GM12875 (cell line): ENCODE measurements at regions not wholly inside any gene's neighbourhood (a gene's known extent, or its start where the extent isn't known, plus 50 kb on each side); places are given as distances from the start of the nearest gene placed in this dataset.

Experiments
- H3K4me3 ChIP-seq: one replicate; pipeline ENCODE4 v1.5.1; 2011; ENCODE audit warnings: low read depth, low read length, control low read depth
- TF ChIP-seq, protein P1 (sequence below): IDR thresholded peaks from 2 replicates; pipeline ENCODE4 v1.5.1; 2011; ENCODE audit warnings: low read depth, mild to moderate bottlenecking, control low read depth, inconsistent platforms, low read length, moderate library complexity, borderline replicate concordance; ENCODE audit not compliant: insufficient read depth

DNA sequence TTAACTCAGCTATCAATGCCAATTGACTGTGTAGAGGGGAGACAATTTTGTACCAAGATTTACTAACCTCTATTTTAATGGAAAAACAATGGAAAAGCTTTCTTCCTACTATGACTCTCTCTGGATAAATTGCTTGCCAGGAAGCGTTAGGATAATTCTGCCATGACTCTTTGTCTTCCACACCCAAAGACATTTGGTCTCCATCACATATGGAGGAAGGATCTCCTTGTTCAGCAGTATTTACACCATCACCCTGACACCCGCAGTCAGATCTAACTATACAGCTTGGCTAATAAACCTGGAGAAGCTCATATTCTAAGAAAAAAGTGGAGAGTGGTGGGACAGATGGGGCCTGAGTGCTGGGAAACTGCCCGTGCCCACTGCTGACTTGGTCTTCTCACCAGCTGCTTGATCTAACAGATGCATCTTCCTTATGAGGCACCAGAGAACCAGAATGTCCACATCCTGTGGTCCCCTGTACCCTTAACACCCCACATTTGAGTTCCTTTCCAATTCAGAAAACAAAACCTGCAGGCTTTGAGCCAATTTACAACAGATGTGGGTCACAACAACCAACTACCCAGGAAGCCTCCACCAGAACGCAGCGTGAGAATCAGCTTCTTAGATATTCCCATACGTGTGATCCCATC, 154.0 kb downstream of the DAD1 start:
- H3K4me3 ChIP-seq: no peak overlapping the region
- TF ChIP-seq, protein P1, sequence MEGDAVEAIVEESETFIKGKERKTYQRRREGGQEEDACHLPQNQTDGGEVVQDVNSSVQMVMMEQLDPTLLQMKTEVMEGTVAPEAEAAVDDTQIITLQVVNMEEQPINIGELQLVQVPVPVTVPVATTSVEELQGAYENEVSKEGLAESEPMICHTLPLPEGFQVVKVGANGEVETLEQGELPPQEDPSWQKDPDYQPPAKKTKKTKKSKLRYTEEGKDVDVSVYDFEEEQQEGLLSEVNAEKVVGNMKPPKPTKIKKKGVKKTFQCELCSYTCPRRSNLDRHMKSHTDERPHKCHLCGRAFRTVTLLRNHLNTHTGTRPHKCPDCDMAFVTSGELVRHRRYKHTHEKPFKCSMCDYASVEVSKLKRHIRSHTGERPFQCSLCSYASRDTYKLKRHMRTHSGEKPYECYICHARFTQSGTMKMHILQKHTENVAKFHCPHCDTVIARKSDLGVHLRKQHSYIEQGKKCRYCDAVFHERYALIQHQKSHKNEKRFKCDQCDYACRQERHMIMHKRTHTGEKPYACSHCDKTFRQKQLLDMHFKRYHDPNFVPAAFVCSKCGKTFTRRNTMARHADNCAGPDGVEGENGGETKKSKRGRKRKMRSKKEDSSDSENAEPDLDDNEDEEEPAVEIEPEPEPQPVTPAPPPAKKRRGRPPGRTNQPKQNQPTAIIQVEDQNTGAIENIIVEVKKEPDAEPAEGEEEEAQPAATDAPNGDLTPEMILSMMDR: no peak

DNA sequence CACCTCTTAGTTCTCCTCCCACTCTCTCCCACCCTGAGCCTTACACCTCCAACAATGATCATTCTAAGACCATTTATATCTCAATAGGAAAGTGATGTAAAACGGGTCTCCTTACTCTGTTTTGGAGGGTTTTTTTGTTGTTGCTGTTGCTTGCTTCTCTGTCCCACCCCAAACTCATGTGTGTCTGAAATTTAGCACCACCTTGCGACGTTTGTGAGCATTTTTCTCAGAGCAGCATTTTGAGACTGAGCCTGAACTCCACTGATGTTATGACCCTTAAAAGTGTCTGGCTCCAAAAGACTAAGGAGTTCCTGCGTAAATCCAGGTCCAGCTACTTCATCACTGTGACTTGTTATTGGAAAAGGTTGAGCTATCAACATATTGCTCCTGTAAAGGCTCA, 155.0 kb downstream of the DAD1 start:
- TF ChIP-seq, protein P1: no peak
- H3K4me3 ChIP-seq: no peak overlapping the region

DNA sequence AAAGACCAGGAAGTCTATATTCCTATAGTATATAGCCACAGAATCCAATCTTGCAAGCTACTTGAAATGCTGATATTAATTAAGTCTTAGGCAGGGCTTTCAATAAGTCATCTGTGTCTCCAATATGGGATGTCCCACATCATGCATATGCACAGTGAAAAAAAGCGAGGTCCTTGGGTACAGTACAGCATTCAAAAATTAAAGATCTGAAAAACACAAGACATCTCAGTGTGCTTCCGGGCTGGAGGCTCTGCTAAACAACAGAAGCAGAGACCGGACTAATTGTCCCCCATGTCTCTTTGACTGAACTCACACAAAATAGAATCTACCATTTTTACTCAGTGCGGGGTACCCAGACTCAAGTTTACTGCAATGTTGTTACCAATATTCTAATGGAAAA, 156.0 kb downstream of the DAD1 start:
- TF ChIP-seq, protein P1: no peak
- no peak overlapping the region for H3K4me3 ChIP-seq

DNA sequence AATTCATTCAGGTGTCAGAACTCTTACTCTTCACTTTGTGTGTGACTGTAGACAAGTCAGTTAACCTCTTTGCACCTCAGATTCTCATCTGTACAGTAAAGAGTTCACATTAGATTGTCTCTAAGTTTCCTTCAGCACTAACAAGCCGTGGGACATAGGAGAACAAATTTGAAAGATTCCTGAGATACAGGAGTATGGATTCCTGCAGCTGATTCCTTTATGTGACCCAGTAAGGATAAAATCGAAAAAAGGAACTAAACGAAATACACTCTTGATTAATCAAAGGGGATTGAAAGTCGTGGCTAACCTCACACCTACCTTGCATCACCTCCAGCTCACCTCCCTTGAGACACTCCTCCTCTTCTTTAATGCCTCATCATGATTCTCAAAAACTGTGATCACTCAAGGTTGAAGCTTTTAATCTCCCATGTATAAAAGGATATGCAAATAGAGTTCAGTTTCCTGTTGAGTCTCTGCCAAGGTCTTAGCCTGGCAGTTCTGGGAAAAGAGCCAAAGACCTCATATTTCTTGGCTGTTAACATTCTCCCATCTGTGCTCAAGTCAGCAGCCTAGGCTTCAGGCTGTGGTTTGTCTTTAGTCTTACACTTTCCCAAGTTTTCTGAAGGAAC, 156.6 kb downstream of the DAD1 start:
- no peak overlapping the region for H3K4me3 ChIP-seq
- TF ChIP-seq, protein P1: no peak

DNA sequence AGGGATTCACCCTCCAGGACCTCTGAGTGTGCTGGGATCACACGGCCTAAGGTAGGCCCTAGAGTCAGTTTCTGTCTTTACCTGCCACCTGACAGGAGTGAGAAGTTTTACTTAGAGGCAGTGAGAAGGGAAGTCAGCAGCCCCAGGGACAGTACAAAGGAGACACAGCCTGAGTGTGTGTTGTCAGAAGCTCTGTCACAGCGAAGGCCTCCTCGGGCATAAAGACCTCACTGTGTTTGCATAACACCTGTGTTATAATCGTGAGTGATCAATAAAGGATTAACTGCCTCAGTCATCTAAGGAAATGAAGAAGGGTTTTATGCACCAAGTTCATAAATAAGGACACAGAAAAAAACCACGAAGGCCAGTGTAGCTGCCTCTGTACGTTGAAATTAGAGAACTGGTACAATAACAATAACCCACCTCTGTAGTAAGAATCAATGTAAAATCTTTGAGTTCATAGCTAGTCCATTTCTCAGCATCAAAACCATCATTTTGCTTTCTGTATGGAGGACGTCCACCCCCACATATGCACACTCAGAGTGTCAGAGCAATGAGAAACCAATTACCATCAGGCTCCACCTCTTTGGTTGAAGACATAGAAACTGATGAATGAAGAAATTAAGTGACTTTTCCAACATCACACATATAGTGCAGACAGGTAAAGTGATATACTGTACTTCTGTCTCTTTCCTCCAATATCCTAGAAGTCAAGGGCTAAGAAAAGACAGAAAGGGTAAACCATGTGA, 159.3 kb downstream of the DAD1 start:
- TF ChIP-seq, protein P1: no peak
- no peak overlapping the region for H3K4me3 ChIP-seq

DNA sequence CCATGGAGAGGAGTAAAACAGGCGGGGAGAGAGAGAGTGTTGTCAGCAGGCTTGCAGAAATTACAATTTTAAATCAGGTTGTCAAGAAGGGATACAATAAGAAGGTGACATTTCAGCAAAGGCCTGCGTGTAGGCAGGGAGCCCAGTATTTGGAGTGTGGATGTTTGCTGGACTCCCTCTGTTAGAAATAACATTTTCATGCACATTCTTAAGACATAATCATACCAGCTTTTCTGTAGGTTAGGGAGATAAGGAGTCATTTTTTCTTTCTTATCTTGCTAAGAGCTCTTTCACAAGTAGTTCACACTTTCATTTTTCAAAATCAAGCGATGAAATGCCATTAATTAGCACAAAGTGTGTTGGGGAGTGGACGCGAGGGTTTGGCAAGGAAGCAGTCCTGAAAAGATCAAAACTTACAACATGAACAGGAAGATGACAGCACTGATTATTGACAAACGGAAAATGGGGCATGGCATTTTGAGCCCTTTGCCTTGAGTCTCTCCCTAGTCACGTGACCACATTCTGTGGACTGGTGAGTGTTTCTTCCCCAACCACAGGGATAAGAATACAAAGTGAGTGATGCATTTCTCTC, 160.2 kb downstream of the DAD1 start:
- TF ChIP-seq, protein P1: no peak
- no peak overlapping the region for H3K4me3 ChIP-seq
